AG04450 (cell line): ENCODE measurements at regions not wholly inside any gene's neighbourhood (a gene's known extent, or its start where the extent isn't known, plus 50 kb on each side); places are given as distances from the start of the nearest gene placed in this dataset. TPM values are rescaled to one million over a fixed set of nuclear protein-coding genes. Genes with fewer than 3 reads are reported as not detected.

ENCODE experiments used
- CTCF ChIA-PET: fragments of 300-600, 350-600 bp; formaldehyde crosslinking; extraction: SDS; loops from one replicate; lab custom pipeline; 2022; ENCODE audit warnings: antibody characterized with exemption, inconsistent platforms; lab: Charles Lee
- POLR2A ChIA-PET: fragments of 350-600 bp; formaldehyde crosslinking; extraction: SDS; loops from one replicate; lab custom pipeline; 2021; ENCODE audit warnings: antibody characterized with exemption, inconsistent platforms; lab: Yijun Ruan, JAX
- DNase-seq: peaks from one replicate; pipeline ENCODE4 v3.0.0-alpha.2; 2011; ENCODE audit warnings: low read depth, low spot score
- H3K27ac ChIP-seq: one replicate; pipeline ENCODE4 v1.5.1; 2012; ENCODE audit warnings: low read depth, low read length, control low read depth
- H3K27me3 ChIP-seq: one replicate; pipeline ENCODE4 v1.6.0; 2012; ENCODE audit warnings: low read length; ENCODE audit not compliant: control insufficient read depth, insufficient read depth
- H3K4me3 ChIP-seq: 2 replicates; pipeline ENCODE4 v1.5.1; 2011; ENCODE audit warnings: mild to moderate bottlenecking, low read depth, low read length, control low read depth
- H3K9me3 ChIP-seq: 2 replicates; pipeline ENCODE4 v1.5.1; 2012; ENCODE audit warnings: low read length; ENCODE audit not compliant: control insufficient read depth, insufficient read depth
- CTCF ChIP-seq: IDR thresholded peaks from 2 replicates; pipeline ENCODE4 v1.5.1; 2011; ENCODE audit warnings: low read depth, low read length, control low read depth, inconsistent platforms
- small RNA-seq: library from RNA; depleted of rRNA; stranded (forward); fragments of <200 nt; gene quantifications from one replicate; pipeline ENCODE3, GENCODE V24; 2012; ENCODE audit warnings: low read depth; ENCODE audit not compliant: insufficient read length

GRCh38 chr10:20343036-20343435, 526.8 kb downstream of the PLXDC2 start:
- Histone ChIP-seq H3K9me3 (peaks cover 15% of the 10 kb centered on the region; the same call in 1 of the 2 replicates), H3K4me3 (no peak overlapping the region), H3K27me3 (no peaks in the 10 kb centered on the region), H3K27ac (no peak overlapping the region)
- CTCF ChIA-PET = no interaction called here
- POLR2A ChIA-PET = no interaction called here
- DNase-seq = no peak
- TF ChIP-seq CTCF = no peak

Small RNA genes lying in the stretch of these regions (small RNA-seq; reads per million reads assigned to genes)
- gene AL590032.1 (not detected), gene MIR4675 (not detected)
